WTC11 (cell line): ENCODE measurements at regions not wholly inside any gene's neighbourhood (a gene's known extent, or its start where the extent isn't known, plus 50 kb on each side); places are given as distances from the start of the nearest gene placed in this dataset.

Experiments used
- TF ChIP-seq, protein P1 (sequence below): fragments of 200-600 bp; IDR thresholded peaks from 2 replicates; pipeline ENCODE4 v1.8.0; 2022; ENCODE audit warnings: antibody characterized with exemption
- TF ChIP-seq, protein P2 (sequence below): sonication (generic); formaldehyde crosslinking; IDR thresholded peaks from 2 replicates; pipeline ENCODE4 v1.8.0; 2022; ENCODE audit warnings: mild to moderate bottlenecking, missing genetic modification reagents

DNA sequence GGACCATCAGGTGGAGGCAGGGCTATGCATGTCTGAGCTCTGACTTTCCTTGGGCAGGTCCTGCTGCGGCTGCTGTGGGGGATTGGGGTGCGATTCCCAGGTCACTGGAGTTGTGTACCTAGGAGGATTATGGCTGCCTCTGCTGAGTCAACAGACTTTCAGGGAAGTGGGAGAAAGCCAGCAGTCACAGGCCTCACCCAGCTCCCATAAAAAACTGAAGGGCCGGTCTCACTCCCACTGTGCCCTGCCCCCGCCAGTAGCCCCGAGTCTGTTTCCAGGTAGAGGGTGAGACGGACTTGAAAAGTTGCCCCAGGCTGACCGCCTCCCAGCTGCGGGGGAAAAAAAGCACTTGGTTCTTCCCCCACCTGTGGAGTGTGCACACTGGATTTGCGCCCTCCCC, 76.7 kb downstream of the FAM170A start:
- TF ChIP-seq, protein P1, sequence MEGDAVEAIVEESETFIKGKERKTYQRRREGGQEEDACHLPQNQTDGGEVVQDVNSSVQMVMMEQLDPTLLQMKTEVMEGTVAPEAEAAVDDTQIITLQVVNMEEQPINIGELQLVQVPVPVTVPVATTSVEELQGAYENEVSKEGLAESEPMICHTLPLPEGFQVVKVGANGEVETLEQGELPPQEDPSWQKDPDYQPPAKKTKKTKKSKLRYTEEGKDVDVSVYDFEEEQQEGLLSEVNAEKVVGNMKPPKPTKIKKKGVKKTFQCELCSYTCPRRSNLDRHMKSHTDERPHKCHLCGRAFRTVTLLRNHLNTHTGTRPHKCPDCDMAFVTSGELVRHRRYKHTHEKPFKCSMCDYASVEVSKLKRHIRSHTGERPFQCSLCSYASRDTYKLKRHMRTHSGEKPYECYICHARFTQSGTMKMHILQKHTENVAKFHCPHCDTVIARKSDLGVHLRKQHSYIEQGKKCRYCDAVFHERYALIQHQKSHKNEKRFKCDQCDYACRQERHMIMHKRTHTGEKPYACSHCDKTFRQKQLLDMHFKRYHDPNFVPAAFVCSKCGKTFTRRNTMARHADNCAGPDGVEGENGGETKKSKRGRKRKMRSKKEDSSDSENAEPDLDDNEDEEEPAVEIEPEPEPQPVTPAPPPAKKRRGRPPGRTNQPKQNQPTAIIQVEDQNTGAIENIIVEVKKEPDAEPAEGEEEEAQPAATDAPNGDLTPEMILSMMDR: no peak
- TF ChIP-seq, protein P2, sequence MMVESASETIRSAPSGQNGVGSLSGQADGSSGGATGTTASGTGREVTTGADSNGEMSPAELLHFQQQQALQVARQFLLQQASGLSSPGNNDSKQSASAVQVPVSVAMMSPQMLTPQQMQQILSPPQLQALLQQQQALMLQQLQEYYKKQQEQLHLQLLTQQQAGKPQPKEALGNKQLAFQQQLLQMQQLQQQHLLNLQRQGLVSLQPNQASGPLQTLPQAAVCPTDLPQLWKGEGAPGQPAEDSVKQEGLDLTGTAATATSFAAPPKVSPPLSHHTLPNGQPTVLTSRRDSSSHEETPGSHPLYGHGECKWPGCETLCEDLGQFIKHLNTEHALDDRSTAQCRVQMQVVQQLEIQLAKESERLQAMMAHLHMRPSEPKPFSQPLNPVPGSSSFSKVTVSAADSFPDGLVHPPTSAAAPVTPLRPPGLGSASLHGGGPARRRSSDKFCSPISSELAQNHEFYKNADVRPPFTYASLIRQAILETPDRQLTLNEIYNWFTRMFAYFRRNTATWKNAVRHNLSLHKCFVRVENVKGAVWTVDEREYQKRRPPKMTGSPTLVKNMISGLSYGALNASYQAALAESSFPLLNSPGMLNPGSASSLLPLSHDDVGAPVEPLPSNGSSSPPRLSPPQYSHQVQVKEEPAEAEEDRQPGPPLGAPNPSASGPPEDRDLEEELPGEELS (CRISPR knock-in tag): no peak
